ENCODE measurements at regions not wholly inside any gene's neighbourhood (a gene's known extent, or its start where the extent isn't known, plus 50 kb on each side); places are given as distances from the start of the nearest gene placed in this dataset.

- TF ChIP-seq CTCF (IDR thresholded peaks at IDR 0.05) = no peak
- Mint-ChIP-seq H3K27me3 (ENCODE audit: low read depth, poor library complexity) (peaks cover 13% of the 10 kb centered on the region), H3K4me3 (no peak overlapping the region), H3K4me1 (peaks cover 3% of the 10 kb centered on the region), H3K9me3 (peaks cover 46% of the 10 kb centered on the region), H3K36me3 (ENCODE audit: low read depth) (peaks cover 14% of the 10 kb centered on the region), H3K27ac (no peak overlapping the region)
- DNase-seq = no peak
Measured at GRCh38 chr2:234279637-234280036, 217.2 kb downstream of the ARL4C start.

GRCh38 chr2:234278556-234279255 is 218.2 kb downstream of the ARL4C start:
- Mint-ChIP-seq H3K4me3 (no peak overlapping the region), H3K27me3 (ENCODE audit: low read depth, poor library complexity) (peaks cover 13% of the 10 kb centered on the region), H3K9me3 (peaks cover 47% of the 10 kb centered on the region), H3K27ac (no peak overlapping the region), H3K4me1 (no peaks in the 10 kb centered on the region), H3K36me3 (ENCODE audit: low read depth) (peaks cover 14% of the 10 kb centered on the region)
- TF ChIP-seq CTCF (IDR thresholded peaks at IDR 0.05) = no peak
- DNase-seq = no peak

GRCh38 chr2:234275515-234275914 is 221.4 kb downstream of the ARL4C start:
- Mint-ChIP-seq H3K36me3 (ENCODE audit: low read depth) (peaks cover 8% of the 10 kb centered on the region), H3K27me3 (ENCODE audit: low read depth, poor library complexity) (peaks cover 8% of the 10 kb centered on the region), H3K4me3 (no peak overlapping the region), H3K4me1 (no peaks in the 10 kb centered on the region), H3K9me3 (peaks cover 29% of the 10 kb centered on the region), H3K27ac (no peak overlapping the region)
- no peak for DNase-seq
- TF ChIP-seq CTCF (IDR thresholded peaks at IDR 0.05) = no peak

GRCh38 chr2:234273887-234274584 is 222.8 kb downstream of the ARL4C start:
- Mint-ChIP-seq H3K4me1 (peaks cover 5% of the 10 kb centered on the region), H3K9me3 (peaks cover 17% of the 10 kb centered on the region), H3K4me3 (no peak overlapping the region), H3K27me3 (ENCODE audit: low read depth, poor library complexity) (peaks cover 8% of the 10 kb centered on the region), H3K27ac (no peak overlapping the region), H3K36me3 (ENCODE audit: low read depth) (peaks cover 3% of the 10 kb centered on the region)
- no peak for DNase-seq
- no peak for TF ChIP-seq CTCF (IDR thresholded peaks at IDR 0.05)

- Mint-ChIP-seq H3K27me3 (ENCODE audit: low read depth, poor library complexity) (peaks cover 5% of the 10 kb centered on the region), H3K36me3 (ENCODE audit: low read depth) (no peaks in the 10 kb centered on the region), H3K4me1 (peaks cover 5% of the 10 kb centered on the region), H3K4me3 (no peak overlapping the region), H3K9me3 (peaks cover 5% of the 10 kb centered on the region), H3K27ac (no peak overlapping the region)
- no peak for TF ChIP-seq CTCF (IDR thresholded peaks at IDR 0.05)
- no peak for DNase-seq
Measured at GRCh38 chr2:234272069-234272850, 221.8 kb downstream of the SPP2 start.

Data from nephron progenitor cell (in vitro differentiated cells).